ENCODE measurements at regions not wholly inside any gene's neighbourhood (a gene's known extent, or its start where the extent isn't known, plus 50 kb on each side); places are given as distances from the start of the nearest gene placed in this dataset.

- TF ChIP-seq CTCF (IDR thresholded peaks at IDR 0.05; ENCODE audit: extremely low read depth in 1 of 2, insufficient read depth in 1 of 2, low read depth in 1 of 2, low read length in 2 of 2) = no peak
- TF ChIP-seq POLR2A (IDR thresholded peaks at IDR 0.05; ENCODE audit: low read depth, low read length) = no peak
- TF ChIP-seq MYC (IDR thresholded peaks at IDR 0.05; ENCODE audit: low read depth, low read length) = no peak
- no peak for TF ChIP-seq EZH2 (IDR thresholded peaks at IDR 0.05; ENCODE audit: borderline replicate concordance, low read depth, low read length, severe bottlenecking)
- no peak for TF ChIP-seq FOS (IDR thresholded peaks at IDR 0.05; ENCODE audit: borderline replicate concordance, insufficient read depth, low read length)
- TF ChIP-seq MAX (IDR thresholded peaks at IDR 0.05; ENCODE audit: insufficient read depth, insufficient read length) = no peak
Measured at GRCh38 chr5:103497781-103498180, 64.8 kb downstream of the NUDT12 start.

Measured in endothelial cell of umbilical vein (primary cell).